ENCODE measurements at regions not wholly inside any gene's neighbourhood (a gene's known extent, or its start where the extent isn't known, plus 50 kb on each side); places are given as distances from the start of the nearest gene placed in this dataset.

GRCh38 chr10:78813526-78813925 lies 255.2 kb upstream of the ZMIZ1 start:
- no peak for ATAC-seq

- ATAC-seq, result no peak
Measured at GRCh38 chr10:78813998-78814399, 254.8 kb upstream of the ZMIZ1 start.

GRCh38 chr10:78814407-78814806 lies 254.4 kb upstream of the ZMIZ1 start:
- no peak for ATAC-seq

GRCh38 chr10:78815702-78816334 lies 252.9 kb upstream of the ZMIZ1 start:
- ATAC-seq, result no peak

- ATAC-seq, result no peak
Measured at GRCh38 chr10:78817361-78817760, 251.4 kb upstream of the ZMIZ1 start.

- no peak for ATAC-seq
Measured at GRCh38 chr10:78817804-78818203, 251.0 kb upstream of the ZMIZ1 start.

GRCh38 chr10:78819361-78820006 lies 249.3 kb upstream of the ZMIZ1 start:
- ATAC-seq, result no peak

GRCh38 chr10:78820007-78820362 lies 248.8 kb upstream of the ZMIZ1 start:
- ATAC-seq, result no peak

GRCh38 chr10:78821052-78821451 lies 247.7 kb upstream of the ZMIZ1 start:
- ATAC-seq, result no peak

- no peak for ATAC-seq
Measured at GRCh38 chr10:78828647-78829539, 239.9 kb upstream of the ZMIZ1 start.

GRCh38 chr10:78829565-78829964 lies 239.2 kb upstream of the ZMIZ1 start:
- ATAC-seq, result no peak

GRCh38 chr10:78830062-78830975 lies 238.4 kb upstream of the ZMIZ1 start:
- ATAC-seq, result no peak

GRCh38 chr10:78830976-78831375 lies 237.8 kb upstream of the ZMIZ1 start:
- ATAC-seq, result no peak

- no peak for ATAC-seq
Measured at GRCh38 chr10:78831461-78831860, 237.3 kb upstream of the ZMIZ1 start.

GRCh38 chr10:78832281-78832680 lies 236.5 kb upstream of the ZMIZ1 start:
- ATAC-seq, result no peak

- ATAC-seq, result no peak
Measured at GRCh38 chr10:78838141-78838657, 230.6 kb upstream of the ZMIZ1 start.

GRCh38 chr10:78843495-78843894 lies 225.3 kb upstream of the ZMIZ1 start:
- ATAC-seq, result no peak

GRCh38 chr10:78844960-78845607 lies 223.7 kb upstream of the ZMIZ1 start:
- ATAC-seq, result no peak

- no peak for ATAC-seq
Measured at GRCh38 chr10:78846071-78846470, 222.7 kb upstream of the ZMIZ1 start.

- no peak for ATAC-seq
Measured at GRCh38 chr10:78846760-78847159, 222.0 kb upstream of the ZMIZ1 start.

- ATAC-seq, result no peak
Measured at GRCh38 chr10:78847485-78847884, 221.3 kb upstream of the ZMIZ1 start.

GRCh38 chr10:78849115-78849514 lies 219.7 kb upstream of the ZMIZ1 start:
- ATAC-seq, result no peak
